Kasumi-1 (cell line): ENCODE measurements at regions not wholly inside any gene's neighbourhood (a gene's known extent, or its start where the extent isn't known, plus 50 kb on each side); places are given as distances from the start of the nearest gene placed in this dataset.
"Not testable (repeated sequence)": the region's sequence is repeated elsewhere in the genome, so short reads cannot be mapped to it uniquely, and the experiment has no call there.

Experiments
- DNase-seq, 2 experiments: peaks; one replicate each; lab custom pipeline; 2025; lab: John Stamatoyannopoulos, UW

GRCh38 chr1:55541296-55541695, 326.1 kb upstream of the USP24 start:
- no peak for DNase-seq

- no peak for DNase-seq
Measured at GRCh38 chr1:55539652-55540512, 324.7 kb upstream of the USP24 start.

GRCh38 chr1:55538428-55538827, 323.3 kb upstream of the USP24 start:
- DNase-seq, result no peak

- no peak for DNase-seq
Measured at GRCh38 chr1:55536545-55536865, 321.3 kb upstream of the USP24 start.

GRCh38 chr1:55535724-55536544, 320.8 kb upstream of the USP24 start:
- no peak for DNase-seq

- no peak for DNase-seq
Measured at GRCh38 chr1:55534565-55535121, 319.5 kb upstream of the USP24 start.

- DNase-seq, result no peak
Measured at GRCh38 chr1:55531644-55532043, 316.5 kb upstream of the USP24 start.

- no peak for DNase-seq
Measured at GRCh38 chr1:55530749-55531478, 315.8 kb upstream of the USP24 start.

- DNase-seq, result no peak
Measured at GRCh38 chr1:55529017-55529416, 313.9 kb upstream of the USP24 start.

- no peak for DNase-seq
Measured at GRCh38 chr1:55527831-55528230, 312.7 kb upstream of the USP24 start.

- DNase-seq, result no peak
Measured at GRCh38 chr1:55526716-55527115, 311.6 kb upstream of the USP24 start.

- no peak for DNase-seq
Measured at GRCh38 chr1:55524006-55524405, 308.8 kb upstream of the USP24 start.

- no peak for DNase-seq
Measured at GRCh38 chr1:55522982-55523381, 307.8 kb upstream of the USP24 start.

GRCh38 chr1:55522353-55522903, 307.3 kb upstream of the USP24 start:
- DNase-seq, result no peak

GRCh38 chr1:55520861-55521260, 305.7 kb upstream of the USP24 start:
- DNase-seq, result no peak

- no peak for DNase-seq
Measured at GRCh38 chr1:55519937-55520683, 304.9 kb upstream of the USP24 start.

GRCh38 chr1:55519276-55519675, 304.1 kb upstream of the USP24 start:
- DNase-seq, result no peak

- no peak for DNase-seq
Measured at GRCh38 chr1:55517036-55517435, 301.9 kb upstream of the USP24 start.

- not testable (repeated sequence) for DNase-seq
Measured at GRCh38 chr1:55514571-55514970, 299.4 kb upstream of the USP24 start.

- DNase-seq, result no peak
Measured at GRCh38 chr1:55512466-55512865, 297.3 kb upstream of the USP24 start.

- no peak for DNase-seq
Measured at GRCh38 chr1:55507578-55507931, 292.4 kb upstream of the USP24 start.
